SIG-M5 treated with dmso at 0.1 percent for 504 hours (cell line): ENCODE measurements at regions not wholly inside any gene's neighbourhood (a gene's known extent, or its start where the extent isn't known, plus 50 kb on each side); places are given as distances from the start of the nearest gene placed in this dataset.

Source experiments
- DNase-seq: peaks from one replicate; lab custom pipeline; 2025; ENCODE audit not compliant: unreplicated experiment; lab: John Stamatoyannopoulos, UW

DNA sequence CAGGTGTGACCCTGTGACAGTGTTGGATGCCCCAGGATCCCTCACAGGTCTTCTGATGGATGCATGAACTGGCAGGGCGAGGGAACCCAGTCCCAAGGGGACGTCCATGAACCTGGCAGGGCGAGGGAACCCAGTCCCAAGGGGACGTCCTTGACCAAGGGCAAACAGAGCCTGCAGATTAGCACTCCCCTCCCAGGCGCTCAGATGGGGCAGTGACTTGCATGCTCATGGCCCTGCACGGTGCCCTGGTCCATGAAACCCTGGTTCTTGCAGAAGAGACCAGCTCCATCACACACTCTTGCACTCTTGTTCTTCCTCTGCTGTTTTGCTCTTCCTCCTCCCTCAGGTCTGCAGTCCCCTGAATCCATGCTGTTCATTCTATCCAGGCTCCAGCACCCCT, 192.7 kb downstream of the GALR1 start:
- DNase-seq: no peak

- DNase-seq: no peak
These were observed 194.7 kb downstream of the GALR1 start for GRCh38 chr18:77444385-77444784.

- DNase-seq: no peak
These were observed 198.4 kb downstream of the GALR1 start for GRCh38 chr18:77448046-77448445.

DNA sequence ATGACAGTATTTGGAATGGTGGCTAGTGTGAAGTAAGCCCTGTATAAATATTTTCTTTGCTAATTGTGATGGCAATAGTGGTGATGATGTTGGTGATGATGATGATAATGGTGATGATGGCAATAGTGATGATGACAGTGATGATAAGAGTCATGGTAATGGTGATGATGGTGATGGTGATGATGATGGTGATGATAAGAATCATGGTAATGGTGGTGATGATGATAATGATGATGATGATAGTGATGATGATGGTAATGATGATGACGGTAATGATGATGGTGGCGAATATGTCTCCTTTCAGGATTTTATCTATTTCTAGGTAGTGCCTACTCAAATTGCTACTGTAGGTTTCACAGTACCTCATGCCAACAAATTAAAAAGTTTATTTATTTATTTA, 205.4 kb downstream of the GALR1 start:
- DNase-seq: no peak

DNA sequence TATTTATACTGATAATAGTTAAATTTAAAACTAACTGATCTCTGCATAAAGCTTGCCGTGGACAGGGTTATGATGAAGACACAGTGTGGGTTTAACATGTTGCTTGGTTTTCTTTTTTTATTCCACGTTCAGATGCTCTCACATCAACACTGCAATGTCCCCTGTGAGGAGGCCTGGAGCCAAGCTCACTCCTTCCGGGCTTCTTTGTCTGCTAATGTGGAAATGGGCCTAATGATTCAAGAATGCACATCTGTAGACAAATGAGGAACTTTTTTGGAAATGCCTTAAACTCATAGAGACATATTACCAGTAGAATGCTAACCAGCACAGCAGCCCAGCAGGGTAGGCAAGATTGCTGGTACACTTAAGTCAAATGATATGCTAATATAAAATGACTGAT, 208.0 kb downstream of the GALR1 start:
- DNase-seq: no peak

- DNase-seq: no peak
These were observed 211.5 kb downstream of the GALR1 start for GRCh38 chr18:77461062-77461688.

DNA sequence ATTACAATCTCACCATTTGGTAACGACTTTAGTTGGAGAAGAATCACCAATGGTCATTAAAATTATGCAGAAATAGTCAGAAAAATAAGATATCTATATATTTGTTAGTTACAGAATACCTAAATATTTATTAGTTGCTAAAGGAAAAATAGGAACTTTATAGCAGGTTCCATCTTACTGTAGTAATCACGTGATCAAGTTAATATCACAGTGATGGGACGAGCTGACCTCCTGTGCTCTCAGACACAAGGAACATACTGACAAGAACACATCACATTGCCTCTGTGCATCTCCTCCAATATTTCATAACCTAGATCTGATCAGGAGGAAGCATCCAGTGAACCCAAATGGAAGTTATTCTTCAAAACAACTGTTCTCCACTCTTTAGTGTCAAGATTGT, 215.3 kb downstream of the GALR1 start:
- DNase-seq: no peak

GRCh38 chr18:77466890-77467289, 217.2 kb downstream of the GALR1 start:
- DNase-seq: no peak

- no peak for DNase-seq
These were observed 219.5 kb downstream of the GALR1 start for GRCh38 chr18:77469131-77469530.

DNA sequence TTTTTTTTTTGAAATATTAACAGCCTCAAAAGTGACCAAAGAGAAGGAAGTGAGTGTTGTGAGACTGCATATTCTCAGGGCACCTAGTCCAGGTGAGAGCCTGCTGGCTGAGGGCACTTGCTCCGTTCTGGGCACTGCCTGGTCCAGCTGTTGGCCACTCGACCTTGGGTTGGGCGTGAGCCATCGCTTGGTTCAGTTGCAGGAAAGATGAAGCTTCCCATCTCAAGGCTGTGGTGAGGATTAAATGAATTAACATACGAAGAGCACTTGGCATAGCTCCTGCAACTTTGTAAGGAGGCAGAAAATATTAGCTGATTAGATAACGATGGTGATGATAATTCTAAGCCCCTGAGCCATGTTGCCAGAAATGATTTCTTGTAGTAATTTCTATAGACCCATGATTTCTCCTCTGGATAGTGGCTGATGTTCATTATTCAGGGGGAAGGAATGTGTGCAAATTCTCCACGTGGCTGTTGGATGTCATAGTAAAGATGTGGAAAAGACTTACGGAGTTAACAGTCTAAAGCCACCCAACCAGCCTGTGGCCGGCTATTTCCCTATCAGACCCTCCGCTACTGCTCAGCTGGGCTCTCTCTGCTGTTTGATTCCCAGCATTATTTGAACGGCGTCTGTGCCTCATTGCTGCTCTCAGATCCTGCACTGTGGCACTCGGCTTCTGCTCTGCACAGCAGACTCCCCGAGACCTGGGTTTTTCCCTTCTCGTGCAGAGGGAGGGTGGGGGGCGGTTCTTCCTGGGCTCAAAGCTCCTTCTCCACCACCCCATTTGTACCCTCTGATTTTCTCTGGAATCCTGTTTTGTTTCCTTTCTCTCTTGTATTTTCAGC, 221.1 kb downstream of the GALR1 start:
- DNase-seq: no peak

GRCh38 chr18:77472509-77472908, 222.9 kb downstream of the GALR1 start:
- DNase-seq: no peak

DNA sequence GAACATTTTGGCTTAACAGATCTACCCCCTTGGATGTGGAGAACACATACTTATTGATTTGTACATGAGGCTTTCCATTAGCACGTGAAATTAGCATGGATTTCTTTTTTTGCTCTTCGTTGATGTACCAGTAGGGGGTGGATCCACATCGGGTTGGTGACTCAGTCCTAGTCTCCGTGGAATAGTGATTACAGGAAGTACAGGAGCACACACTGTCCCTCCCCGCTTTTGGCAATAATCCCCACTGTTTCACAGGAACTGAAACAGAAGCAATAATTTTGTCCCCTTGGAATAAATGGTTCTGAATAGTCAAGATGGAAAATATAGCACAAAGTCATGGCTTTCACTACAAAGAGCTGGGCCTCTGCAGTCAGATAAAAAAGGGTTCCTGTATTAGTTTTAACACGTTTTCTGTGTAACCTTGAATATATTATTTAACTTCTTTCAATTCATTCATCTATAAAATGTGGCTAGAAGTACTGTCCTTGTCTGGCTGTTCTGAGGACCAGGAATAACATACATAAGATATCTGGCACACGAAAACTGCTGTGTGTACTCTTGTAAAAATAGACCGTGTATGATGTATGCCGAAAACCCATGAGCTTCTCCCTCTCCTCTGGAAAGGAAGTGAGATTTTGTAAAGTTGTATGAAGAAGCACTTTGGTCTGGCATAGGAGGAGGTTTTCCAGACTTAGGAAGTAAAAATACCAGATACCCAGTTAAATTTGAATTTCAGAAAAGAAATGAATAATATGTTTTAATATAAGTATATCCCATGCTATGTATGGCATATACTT, 229.2 kb downstream of the GALR1 start:
- peak; percentile 38 for DNase-seq

GRCh38 chr18:77481541-77481940, 231.9 kb downstream of the GALR1 start:
- DNase-seq: no peak

DNA sequence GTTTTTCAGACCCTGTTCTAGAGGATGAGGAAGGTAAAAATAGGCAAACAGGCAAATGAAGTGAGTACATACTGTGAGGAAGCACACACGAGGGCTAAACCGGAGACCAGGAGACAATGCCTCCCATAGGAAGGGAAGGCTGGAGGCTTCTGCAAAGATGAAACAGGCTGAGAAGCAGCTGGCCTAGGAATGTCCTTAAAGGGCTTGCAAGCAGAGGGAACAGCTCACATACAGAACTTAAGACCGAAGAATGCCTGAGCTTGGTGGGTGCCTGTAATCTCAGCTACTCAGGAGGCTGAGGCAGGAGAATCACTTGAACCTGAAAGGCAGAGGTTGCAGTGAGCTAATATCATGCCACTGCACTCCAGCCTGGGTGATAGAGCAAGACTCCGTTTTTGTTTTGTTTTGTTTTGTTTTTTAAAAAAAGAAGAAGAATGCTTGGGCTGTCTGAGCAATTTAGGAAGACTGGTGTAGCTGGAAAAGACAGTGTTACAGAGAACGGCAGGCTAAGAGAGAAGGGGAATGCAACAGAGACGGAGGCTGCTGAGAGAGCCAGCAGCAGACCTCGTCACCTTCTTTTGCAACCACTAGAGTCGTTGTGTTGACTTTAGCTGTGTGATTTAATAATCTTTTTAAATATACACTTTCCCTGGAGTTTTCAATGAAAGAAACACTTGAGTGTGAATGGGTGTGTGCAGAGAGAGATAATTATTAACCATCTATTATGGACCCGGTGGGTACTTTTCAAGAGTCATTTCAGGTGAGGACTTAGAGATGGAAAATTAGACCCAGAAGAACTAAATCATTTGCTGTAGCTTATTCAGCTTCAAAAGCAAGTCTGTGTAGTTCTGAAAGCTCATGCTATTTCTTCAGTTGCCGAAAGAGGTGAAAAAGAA, 232.8 kb downstream of the GALR1 start:
- DNase-seq: no peak

- DNase-seq: no peak
These were observed 237.3 kb downstream of the GALR1 start for GRCh38 chr18:77486985-77487384.

DNA sequence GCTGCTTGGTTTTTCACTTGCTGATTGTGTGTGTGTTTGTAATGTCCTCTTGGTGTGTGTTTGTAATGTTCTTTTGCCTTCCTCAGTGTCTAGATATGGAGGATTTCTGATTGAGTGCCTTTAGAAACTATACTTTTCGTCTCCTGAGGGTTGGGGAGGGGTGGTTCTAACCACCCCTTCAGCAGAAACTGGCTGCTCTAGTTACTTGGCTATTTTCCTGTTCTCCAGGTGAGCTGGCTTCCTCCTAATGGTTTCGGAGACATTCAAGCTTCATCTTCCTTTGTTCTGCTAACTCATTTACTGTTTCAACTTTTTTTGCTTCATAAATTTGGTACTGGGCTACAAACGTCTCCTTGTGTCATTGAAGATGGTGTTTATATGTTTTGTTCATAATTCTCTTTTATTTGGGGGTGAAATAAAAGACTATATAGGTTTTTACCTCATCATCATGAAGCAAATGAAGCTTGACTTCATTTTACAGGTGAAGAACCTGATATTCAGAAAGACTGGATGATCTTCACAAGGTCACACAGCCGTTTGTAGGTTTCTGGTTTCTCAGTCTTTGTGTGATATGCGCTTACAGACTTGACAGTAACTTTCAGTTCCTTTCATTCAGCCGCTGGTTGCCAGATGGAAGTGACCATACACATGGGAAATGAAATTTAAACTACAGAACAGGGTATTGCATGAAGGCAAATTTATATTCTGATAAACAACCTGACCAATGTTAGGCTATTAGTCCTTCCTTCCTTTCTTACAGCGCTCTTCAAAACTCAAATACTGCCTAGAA, 238.5 kb downstream of the GALR1 start:
- no peak for DNase-seq

DNA sequence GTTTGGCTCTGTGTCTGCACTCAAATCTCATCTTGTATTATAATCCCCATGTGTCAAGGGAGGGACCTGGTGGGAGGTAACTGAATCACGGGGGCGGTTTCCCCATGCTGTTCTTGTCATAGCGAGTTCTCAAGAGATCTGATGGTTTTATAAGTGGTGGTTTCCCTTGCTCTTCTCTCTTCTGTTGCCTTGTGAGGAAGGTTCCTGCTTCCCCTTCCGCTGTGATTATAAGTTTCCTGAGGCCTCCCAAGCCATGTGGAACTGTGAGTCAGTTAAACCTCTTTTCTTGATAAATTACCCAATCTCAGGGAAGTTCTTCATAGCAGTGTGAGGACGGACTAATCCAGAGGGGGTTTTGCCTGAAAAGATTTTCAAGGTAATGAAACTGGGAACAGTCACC, 245.4 kb downstream of the GALR1 start:
- no peak for DNase-seq

DNA sequence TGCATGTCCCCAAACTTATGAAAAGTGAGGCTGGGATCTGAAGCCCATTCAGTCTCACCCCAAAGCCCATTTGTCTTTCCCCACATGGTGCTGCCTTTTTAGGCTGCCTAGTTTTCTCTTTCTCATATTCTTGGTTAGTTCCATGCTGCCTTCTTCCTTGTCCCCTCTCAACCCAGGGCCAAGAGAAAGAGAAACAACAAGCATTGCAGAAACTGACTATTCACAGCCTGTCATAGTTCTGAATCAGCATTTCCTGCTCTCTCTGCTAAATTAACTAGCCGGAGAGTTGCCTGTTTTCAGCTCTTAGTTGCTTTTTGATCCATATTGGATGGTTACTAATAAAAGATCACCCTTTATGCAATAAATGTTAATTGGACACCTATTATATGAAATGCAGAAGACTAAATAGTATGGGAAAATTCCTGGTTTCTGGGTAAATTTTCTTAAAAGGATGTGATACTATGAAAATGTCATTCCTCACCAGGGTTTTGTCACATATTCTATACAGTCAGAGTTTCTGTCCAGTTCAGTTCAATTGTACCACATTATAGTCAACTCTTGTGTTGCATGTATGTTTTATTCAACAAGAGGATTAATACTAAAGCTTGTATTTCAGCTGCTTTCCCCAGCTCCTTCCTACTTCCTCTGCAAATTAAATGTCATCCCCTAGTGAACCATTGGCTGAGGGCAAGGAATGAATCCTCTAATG, 246.5 kb downstream of the GALR1 start:
- no peak for DNase-seq

GRCh38 chr18:77501266-77501665, 251.6 kb downstream of the GALR1 start:
- DNase-seq: no peak
